ENCODE measurements at regions not wholly inside any gene's neighbourhood (a gene's known extent, or its start where the extent isn't known, plus 50 kb on each side); places are given as distances from the start of the nearest gene placed in this dataset.

DNA sequence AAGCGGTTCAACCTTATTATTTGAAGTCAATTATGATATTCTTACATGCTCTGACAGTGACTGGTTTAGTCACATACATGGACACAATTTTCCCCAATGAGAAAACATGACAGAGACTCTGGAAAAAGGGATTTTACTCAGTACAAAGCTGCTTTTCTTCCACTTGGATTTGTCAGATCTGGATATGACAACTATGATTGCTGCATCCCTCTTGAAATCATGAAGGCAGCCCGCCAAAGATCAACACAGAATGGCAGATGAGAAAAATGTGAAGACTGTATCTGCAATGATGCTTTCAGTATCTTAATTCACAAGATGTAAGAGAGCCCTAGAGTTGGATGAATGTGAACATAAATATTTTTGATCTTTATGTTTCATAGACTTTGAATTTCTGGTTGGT lies 439.6 kb downstream of the CDH8 start:
- DNase-seq = no peak

DNA sequence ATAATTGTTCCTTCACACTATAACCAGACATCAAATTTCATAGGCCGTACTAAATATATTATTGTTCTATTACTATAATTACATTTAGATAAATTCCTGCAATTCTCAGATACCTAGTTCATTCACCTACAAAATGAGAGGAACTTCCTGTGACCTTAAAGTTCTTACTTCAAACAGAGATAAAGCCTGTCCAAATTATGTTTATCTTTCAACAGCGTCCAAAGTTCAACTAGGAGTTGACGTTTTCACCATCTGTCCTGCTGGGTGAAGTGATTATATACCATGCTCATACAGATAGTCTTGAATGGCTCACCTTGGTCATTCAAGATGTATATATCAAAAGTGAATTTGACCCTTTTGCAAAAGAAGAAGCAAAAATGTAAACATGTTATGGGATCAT lies 440.6 kb downstream of the CDH8 start:
- no peak for DNase-seq

- DNase-seq = no peak
Measured at GRCh38 chr16:61590577-61590976, 445.7 kb downstream of the CDH8 start.

DNA sequence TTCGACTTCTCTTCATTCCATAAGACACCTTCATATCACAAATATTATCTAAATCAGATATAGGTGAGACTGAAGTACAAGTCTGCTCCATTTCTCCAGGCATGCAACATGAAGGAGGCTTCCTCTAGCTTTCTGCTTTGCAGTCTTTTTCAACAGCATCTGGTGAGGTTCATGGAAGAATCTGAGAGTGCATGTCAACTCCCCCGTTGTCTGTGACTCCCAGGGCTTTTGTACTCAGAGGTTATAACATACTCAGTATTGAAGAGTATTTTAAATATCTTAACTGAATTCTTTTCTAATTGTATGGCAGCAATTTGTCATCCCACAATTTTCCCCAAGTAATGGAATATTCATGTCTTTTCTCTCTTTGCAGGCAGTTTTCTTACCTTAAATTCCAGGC lies 448.7 kb downstream of the CDH8 start:
- no peak for DNase-seq

- no peak for DNase-seq
Measured at GRCh38 chr16:61581417-61582046, 454.7 kb downstream of the CDH8 start.

- DNase-seq = no peak
Measured at GRCh38 chr16:61580579-61580978, 455.7 kb downstream of the CDH8 start.

GRCh38 chr16:61579195-61579594 lies 457.0 kb downstream of the CDH8 start:
- no peak for DNase-seq

DNA sequence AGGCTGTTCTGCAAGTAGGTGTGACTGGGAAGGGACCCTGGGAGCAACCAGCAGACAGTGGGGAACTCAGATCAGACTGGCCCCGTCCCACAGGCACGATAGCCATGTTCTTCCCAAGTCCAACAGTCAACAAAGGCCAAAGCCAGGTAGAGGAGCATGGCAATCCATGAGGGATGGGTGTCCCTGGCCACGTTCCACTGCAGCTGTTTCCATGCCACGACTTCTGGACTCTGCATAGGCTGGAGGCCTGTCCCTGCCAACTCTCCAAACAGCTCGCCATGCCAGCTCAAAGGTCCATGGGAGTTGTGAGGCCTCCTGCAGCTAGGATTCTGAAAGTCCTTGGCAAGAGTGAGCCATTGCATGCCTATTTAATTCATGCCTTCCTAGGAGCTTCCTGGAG lies 459.8 kb downstream of the CDH8 start:
- DNase-seq = no peak

DNA sequence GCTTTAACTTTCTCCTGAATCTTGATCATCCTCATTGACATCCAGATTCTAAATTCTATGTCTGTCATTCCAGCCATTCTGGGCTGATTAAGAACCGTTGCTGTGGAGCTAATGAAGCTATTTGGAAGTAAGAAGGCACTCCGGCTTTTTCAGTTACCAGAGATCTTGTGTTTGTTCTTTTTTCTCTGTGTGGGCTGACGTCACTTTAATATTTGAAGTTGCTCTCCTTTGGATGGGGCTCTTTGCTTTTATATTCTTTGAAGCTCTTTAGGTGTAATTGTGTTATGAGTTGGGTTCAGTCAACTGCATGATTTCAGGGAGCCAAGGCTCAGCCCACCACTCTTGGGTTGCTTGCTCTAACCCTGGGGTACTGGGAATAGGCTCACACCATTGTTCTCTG lies 460.6 kb downstream of the CDH8 start:
- no peak for DNase-seq

DNA sequence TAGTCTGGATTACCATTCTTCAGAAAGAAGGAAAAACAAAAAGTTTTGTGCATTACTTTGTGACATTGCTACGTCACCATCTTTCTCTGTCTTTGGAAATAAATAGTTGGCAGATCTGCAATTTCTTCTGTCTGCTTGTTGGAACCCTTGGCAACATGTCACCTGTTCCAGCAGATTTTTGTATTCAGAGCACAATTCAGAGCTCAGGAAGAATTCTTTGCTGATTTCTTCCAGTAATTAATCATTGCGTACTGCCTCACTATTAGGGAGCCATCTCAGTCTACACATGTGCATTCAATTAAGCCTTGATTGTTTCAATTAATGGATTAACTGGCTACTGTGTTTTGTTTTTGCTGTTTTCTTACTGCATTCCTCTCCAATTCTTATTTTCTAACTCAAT lies 467.2 kb downstream of the CDH8 start:
- no peak for DNase-seq

DNA sequence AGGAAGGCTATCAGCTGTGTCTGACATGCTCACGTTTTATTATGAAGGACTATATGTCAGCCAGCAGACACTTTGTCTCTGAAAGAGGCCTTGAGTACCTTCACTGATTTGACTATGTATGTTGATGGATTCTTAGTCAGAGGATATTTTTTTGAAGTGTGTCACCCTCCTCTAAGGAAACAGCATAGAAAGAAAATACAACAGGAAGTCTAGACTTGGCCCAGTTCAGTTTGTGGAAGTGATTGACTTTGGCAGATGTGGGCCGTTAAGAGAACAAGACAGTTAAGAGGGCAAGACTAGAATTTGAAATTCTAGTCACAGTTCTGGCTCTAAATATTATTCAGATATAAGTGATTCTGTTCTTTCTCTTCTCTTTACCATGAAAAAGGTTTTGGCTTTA lies 471.5 kb downstream of the CDH8 start:
- DNase-seq = no peak

DNA sequence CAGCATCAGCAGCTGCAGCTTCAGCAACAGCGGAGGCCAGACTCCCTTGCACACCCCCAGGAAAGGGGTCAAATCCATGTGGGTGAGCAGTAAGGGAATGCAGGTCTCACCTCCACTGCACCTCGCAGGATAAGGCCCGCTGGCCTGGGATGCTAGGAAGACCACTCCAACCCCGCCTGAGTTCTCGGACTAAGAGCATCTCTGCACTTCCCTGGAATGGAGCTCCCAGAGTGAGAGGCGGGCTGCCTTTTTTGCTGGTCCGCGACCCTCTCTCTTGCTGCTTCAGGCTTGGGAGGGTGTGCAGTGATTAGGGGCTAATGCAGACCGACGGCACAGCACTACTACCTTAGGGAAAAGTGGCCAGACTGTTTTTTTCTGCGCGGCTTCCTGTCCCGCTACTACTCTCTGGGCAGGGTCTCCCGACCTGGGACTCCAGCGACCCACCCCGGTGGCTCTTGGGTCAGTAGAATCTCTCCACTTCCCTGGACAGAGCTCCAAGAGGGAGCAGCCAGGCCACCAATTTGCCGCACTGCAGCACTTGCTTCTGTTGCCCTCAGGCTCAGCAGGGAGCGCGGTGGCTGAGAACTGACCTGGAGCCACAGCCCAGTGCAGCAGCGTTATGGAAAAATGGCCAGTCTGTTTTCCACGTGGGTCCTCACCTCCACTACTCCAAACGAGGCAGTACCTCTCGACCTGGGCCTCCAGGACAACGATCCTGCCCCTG lies 480.4 kb downstream of the CDH8 start:
- no peak for DNase-seq

GRCh38 chr16:61549327-61549726 lies 486.9 kb downstream of the CDH8 start:
- no peak for DNase-seq

DNA sequence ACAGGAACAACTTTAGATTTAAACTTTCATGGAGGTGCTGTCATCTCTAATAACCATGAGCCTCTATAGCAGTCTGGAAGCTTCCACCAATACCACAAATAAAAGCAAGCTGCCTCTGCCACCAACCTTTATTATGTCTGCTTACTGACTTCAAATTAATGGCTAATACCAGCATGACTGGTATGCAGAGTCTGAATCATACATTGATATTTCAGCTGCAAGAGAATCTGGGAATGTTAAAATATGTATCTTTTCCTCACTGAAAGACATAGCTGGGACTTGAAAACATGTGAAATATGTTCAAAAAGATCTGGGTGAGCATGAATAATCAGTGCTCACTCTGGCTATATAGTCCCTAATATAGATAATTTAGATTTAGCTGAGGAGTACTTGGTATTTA lies 488.6 kb downstream of the CDH8 start:
- no peak for DNase-seq

- DNase-seq = no peak
Measured at GRCh38 chr16:61544165-61544564, 492.1 kb downstream of the CDH8 start.

DNA sequence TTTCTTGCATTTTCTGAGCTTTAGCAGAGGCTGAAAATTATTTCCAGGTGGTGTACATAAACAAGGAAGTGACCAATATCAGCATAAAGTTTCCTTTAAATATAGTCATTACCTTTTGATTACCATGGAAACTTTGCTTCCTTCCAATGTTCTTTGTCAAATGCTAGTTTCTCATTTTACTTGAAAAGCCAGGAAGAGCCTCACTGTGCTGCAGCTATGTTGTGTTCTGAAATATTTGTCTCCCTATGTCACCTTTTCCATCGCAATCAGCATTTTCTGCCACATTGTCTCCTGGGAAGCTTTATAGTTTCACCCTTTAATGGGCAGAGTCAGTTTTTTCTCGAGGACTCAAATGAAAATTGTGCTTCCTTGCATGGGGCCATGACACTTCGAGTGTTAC lies 496.0 kb downstream of the CDH8 start:
- DNase-seq = no peak

GRCh38 chr16:61530697-61531096 lies 505.5 kb downstream of the CDH8 start:
- DNase-seq = no peak

GRCh38 chr16:61500851-61501250 lies 535.4 kb downstream of the CDH8 start:
- no peak for DNase-seq

GRCh38 chr16:61480250-61480649 lies 556.0 kb downstream of the CDH8 start:
- DNase-seq = no peak

DNA sequence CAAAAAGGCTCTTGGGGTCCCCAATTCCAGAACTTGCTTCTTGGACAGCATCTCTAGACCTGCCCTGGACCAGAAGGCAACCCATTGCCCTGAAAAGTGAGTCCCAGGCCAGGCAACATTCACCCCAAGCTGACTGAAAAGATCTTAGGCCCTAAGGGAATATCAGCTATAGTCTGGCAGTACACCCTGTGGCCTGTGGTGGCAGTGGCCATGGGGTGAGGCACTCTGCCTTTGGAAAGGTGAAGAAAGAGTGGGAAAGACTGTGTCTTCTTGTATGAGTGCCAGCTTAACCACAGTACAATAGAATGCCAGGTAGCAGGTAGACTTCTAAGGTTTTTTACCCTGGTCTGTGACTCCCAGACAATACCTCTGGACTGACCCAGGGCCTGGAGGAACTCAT lies 564.5 kb downstream of the CDH8 start:
- no peak for DNase-seq

DNA sequence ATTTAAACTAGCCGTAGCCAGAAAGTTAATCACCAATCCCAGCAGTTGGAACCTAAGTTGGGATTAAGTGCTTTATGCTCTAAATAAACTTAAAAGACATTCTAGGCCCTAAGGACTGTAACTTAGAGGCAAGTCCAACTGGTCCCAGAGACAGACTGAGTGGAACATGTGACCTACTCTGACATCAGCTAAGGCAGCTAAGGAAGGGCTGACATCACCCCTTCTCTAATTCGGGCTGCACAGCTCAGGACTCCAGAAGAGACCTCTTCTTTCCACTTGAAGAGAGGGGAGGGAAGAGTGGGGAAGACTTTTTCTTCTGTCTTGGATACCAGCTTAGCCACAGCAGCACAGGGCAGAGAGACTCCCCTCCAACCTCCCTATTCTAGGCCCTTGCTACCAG lies 565.2 kb downstream of the CDH8 start:
- DNase-seq = no peak

- no peak for DNase-seq
Measured at GRCh38 chr16:61465285-61465684, 571.0 kb downstream of the CDH8 start.

DNA sequence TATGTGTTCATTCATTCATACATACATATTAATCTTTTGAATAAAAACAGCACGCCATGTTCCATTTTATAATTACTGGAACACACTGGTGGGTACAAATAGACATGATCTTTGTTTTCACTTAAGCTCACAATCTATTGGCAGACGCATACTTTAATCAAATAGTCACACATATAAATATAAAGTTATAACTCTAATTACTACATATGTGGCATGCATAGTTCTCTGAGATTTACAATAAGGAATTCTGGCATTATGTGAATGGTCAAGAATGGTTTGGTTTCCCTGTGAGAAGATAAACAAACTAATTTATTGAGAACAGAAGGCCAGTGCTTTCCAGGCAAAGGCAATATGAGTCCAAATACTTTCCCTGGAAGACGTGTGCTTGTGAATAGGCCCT lies 576.2 kb downstream of the CDH8 start:
- no peak for DNase-seq

DNA sequence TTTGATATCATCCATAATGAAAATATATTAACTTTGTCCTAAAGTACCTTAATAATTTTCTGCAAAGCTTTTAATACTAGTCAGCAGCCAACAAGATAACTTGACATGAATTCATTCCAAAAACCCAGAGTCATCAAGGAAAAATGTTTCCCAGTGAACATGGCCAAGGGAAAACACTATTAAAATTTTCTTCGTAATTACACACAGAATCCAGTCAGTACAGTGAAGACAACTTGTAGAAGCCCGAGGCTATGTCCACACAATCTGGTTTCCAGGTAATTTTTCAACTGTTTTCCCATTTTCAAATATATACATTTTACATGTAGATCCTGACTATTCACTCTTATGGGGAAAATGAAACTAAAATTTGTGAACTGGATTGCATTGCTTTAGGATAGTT lies 600.9 kb downstream of the CDH8 start:
- DNase-seq = no peak

DNA sequence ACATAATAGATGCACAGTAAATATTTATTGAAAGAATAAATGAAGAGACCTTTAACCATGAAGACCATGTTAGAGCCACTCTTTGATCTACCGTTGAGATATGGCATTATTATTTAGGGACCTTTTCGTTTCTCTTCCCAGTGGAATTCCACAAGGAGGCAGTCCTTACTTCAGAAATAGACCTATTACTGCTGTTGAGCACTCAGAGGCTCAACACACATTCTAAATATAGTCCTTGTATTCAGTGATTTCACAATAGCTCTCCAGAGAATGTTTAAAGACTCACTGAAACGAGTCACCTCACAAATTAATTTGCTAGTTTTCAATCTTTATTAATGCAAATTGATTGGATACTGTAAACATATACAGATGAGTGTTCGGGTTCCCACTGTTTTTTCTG lies 603.8 kb downstream of the CDH8 start:
- DNase-seq = no peak

Measured in activated CD4-positive, alpha-beta T cell treated with anti-CD3 and anti-CD28 coated beads for 4 hours (primary cell).